ENCODE measurements at regions not wholly inside any gene's neighbourhood (a gene's known extent, or its start where the extent isn't known, plus 50 kb on each side); places are given as distances from the start of the nearest gene placed in this dataset.
"Not testable (repeated sequence)": the region's sequence is repeated elsewhere in the genome, so short reads cannot be mapped to it uniquely, and the experiment has no call there.

DNA sequence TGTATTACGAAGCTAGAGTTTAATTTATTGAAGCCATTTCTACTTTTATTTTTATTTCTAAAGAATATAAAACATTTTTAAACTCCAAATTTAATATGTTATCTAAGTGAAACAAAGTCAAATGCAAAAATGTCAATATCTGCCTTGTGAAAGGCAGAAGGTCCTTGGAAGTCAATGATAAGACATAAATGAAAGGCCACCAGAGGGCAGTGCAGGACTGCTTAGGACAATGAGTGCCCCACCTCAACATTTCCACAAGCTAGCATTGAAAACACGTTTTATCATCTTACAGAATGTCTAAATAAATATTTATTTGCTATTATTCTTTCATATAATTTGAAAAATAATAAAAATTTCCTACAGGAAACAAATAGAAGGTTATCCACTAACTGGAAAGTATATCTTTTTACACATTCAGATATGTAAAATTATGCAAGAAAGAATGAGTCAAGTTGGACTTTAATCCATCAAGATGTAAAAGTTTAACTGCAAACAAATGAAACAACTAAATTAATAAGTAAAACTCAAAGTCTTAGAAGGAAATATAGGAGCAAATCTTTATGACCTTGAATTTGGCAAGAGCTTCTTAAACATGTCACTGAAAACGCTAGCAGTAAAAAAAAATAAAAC, 140.1 kb upstream of the FMN2 start:
- DNase-seq = peak; percentile 84

DNA sequence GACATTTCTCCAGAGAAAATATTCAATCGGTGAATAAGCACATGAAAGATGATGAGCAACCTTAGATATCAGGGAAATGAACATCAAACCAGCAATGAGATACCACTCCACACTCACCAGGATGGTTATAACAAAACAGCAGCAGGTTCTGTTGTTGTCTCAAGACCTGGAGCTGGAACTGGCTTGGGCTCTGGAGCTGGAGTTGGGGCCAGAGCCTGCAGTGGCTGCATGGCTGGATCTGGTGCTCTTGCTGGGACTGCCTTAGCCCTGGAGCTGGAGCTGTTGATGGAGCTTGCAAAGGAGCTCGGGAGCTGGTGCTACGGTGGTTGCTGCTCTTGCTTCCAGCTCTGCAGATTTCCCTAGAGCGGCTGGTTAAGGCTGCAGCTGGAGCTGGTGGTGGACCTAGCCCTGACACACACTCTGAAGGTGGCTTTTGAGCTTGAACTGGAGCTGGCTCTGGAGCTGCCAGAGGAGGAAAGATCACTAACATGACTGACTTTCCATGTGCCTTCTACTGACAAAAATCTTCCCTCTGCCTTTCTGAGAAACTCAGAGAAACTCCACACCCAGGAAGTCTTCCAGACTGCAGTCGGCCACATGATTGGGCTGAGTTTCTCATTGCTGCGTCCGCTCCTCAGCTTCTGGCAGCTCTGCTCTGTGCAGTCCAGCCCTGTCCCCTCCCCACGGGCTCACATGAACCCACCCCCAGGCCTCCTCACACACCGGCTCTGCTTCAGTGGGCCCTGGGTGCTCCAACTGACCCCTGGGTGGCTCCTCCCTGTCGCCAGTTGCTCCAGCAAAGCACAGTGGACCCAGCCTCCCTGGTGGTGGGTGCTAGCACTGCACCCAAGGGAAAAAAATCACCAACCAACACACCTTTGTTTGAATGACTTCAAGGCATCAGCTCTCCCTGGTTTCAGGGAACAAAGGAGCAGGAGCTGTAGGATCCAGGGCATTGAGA, 139.1 kb upstream of the FMN2 start:
- no peak for DNase-seq

DNA sequence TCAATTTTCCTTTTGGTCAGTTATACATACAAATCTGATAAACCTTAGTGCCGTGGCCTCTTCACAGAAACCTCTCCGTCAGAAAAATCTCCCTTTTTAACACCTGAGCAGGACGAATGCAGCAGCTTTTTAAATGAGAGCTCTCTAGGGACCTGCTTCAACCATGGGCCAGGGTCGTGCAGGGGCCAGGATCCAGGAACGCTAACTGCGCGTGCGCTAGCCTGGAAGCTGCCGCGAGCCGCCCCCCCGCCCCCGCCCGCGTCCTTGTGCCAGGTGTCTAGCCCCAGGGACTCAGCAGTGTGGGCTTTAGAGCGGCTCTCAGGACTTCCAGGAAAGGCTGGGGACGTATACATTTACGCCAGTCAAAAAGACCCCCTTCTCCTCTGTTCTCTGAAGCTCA, 136.8 kb upstream of the FMN2 start:
- DNase-seq = no peak

DNA sequence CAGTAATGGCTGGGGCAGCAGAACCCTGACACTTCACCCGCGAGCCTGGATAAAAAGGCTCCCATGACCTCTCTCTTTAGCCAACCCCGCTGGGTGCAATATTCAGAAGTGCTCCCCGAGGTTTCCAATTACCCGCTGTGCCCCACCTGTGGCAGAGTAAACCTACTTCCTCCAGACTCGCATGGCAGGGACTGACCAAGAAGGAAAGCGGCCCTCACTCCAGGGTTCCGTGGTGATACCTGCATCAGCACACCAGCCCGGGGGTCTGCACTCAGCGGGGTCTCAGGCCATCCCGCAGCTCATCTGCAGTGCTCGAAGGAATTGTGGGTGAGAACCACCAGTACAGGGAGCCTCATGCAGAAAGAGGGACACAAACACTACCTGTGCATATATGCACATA, 136.3 kb upstream of the FMN2 start:
- no peak for DNase-seq

DNA sequence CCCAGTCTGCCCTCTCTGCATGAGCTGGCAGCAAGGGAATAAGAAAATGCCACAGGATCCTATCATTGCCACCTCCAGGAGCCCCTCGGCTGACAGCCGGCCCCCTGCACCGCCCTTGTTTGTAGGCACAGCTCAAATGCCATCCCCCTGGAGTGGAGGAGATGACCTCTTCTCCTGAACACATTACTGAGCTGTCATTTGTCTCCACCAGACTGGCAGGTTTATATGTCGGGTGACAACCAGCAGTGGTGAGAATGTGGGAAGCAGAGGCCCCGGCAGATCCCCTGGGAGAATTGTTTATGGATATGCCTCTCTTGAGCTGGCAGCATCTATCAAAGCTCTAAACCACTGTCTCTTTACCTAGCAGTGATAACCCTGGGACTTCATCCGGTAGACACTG, 135.4 kb upstream of the FMN2 start:
- no peak for DNase-seq

DNA sequence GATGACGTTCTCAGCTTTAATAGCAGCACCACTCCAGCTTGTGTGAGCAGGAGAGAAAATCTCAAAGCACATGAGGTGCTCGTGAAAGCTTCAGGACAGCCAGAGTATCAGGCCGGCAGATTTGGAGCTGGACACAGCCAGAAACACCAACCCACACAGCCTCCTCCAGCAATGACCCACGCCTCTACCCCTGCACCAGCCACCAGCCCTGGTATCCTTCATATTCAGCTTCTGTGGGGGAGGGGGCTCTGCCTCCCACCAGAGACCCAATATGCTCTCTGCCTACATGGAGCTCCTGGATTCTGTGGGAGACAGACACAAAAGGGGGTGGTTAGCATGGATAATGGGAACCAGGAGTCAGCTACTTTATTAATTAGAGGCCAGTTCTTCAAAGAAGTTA, 133.6 kb upstream of the FMN2 start:
- no peak for DNase-seq

DNA sequence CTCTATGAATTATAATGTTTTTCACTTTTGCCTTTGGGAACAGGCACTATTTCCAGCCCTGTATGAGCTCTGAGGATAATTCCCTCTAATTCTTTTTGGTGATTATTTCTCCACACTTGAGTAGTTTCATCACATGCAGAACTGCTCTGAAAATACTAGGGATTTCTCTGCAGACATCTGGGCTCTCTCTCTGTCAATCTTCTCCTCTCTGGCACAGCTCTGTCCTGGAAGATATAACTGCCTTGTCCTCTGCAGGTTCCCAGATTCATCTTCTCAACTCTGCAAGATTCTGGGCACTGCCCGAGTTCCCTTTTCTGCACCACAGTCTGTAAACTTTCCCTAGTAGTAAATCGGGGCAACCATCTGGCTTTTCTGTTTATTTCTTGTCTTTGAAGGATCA, 131.3 kb upstream of the FMN2 start:
- no peak for DNase-seq

DNA sequence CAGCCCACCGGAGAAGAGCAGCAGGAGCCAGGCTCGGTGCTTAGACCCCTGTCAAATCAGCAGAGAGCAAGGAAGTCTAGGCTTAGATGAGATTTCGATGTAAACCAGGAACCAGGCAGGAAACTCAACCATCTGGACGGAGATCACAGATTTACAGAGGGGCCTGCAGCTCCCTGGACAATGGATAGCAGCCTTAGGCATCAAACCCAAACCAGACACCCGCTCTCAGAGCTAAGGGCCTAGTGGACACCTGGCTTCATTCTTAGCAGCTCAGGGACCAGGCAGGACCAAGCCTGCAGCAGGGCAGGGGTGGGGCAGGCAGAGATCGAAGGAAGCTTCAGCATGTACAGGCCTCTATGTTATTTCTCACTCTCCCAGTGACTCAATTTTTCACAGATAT, 127.8 kb upstream of the FMN2 start:
- no peak for DNase-seq

DNA sequence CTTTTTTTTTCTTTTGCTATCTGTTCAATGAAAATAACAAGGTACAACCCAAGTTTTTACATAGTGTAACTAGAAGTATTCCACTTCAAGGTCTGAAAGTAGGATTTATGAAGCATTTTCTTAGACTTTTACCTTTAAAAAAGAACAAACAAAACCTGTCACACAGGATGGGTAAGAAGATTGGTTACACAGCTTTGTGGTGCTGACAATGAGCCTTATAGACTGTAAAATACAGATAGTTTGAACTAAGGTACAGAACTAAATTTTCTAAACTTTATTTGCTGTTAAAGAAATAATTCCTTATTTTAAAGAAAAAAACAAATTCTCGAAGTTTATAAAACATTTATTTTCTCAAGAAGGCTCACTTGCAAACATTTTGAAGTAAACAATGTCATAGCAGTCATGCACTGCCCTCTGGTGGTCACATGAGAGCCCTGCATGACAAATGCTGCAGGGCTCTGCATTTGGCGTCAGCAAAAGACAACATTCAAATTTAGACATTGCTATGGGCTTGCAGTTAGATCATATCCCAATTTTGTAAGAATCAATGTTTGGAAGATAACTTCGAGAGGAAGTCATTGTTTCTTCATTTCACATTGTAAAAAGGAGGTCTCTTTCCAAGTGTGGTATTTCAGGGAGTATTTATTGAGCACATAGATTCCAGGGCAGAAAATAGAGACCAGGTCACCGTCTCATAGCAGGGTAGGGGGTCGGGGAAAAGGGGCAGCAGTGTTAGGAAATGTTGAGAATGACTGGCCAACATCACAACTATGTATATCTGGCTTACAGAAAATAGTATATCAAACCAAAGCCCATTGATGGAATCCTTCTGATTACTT, 115.3 kb upstream of the FMN2 start:
- peak; percentile 37 for DNase-seq

DNA sequence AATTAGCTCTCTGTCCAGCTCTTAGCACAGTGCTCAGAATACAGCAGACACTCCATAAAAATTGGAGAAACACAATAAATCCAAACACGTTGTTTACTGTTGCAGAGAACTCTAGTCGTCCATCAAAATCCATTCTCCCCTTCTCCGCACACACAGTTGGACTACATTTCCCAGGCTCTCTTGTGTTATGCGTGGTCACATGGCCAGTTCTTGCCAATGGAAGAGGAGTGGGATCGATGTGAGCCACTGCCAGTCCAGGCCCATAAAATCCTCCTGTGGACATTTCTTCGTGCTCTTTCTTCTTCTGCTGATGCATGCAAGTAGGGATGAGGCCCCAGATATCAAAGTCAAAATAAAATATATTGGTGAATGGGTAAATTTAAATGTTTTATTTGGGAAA, 114.3 kb upstream of the FMN2 start:
- DNase-seq = no peak

DNA sequence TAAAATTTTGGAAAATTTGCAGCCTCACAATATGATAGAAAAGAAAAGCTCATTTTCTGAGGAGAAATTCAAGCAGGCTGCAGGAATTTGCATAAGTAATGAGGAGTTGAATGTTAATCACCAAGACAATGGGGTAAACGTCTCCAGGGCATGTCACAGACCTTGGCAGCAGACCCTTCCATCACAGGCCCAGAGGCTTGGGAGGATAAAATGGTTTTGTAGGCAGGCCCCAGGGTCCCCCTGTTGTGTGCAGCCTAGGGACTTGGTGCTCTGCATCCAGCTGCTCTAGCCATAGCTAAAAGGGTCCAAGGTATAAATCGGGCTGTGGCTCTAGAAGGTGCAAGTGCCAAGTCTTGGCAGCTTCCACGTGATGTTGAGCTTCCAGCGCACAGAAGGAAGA, 112.2 kb upstream of the FMN2 start:
- DNase-seq = no peak

DNA sequence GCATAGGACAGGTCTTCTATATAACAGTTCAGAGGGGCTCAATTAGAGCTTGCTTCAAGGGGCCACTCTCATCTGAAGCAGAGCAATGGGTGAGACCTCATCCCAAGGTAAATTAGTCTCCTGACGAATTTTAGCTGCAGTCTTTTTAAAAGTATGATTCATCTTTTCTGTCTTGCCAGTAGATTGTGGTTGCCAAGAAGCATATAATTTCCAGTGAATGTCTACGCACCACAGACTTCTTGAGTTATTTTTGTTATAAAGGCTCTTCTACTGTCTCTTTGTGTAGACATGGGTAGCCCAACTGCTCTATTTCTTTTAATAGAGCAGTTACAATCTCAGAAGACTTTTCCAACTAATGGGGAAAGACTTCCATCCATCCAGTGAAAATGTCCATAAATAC, 108.9 kb upstream of the FMN2 start:
- no peak for DNase-seq

DNA sequence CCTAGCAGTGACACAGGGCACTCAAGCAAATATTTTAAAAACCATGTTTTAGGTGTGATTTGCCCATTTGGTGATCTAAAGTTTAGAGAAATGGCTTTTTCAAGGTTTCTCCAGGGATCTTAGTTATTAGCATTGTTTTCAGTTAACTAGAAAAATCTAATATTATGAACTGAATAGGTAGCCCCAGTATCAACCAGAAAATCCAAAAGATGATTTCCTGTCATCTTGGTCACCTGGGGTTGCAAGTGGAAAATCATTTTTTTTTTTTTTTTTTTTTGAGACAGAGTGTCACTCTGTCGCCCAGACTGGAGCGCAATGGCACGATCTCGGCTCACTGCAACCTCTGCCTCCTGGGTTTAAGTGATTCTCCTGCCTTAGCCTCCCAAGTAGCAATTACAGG, 106.6 kb upstream of the FMN2 start:
- no peak for DNase-seq

DNA sequence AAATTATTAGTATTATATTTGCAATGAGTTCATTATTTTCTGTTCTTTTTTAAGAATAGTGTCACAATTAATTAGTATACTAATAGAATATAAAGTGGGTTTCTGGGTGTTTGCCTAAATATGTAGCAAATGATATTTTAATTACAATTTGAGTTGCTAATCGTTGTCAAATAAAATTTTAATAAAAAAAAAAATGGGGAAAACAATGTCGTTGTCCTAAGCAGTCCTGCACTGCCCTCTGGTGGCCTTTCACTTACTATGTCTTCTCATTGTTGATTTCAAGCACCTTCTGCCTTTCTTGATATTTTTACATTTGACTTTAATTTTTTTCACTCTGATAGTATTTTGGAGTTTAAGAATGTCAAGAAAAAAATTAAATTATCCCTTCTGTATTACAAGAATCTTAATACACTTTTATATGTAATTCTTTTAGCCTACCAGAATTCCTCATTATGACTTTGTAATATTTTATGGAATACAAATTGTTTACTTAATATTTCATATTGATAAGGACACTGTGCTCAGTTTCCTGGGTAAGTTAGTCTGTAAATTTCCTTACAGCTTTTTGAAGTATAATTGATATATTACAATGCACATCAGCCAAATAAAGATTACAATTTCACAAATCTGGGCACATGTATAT, 104.5 kb upstream of the FMN2 start:
- DNase-seq = peak; percentile 33

DNA sequence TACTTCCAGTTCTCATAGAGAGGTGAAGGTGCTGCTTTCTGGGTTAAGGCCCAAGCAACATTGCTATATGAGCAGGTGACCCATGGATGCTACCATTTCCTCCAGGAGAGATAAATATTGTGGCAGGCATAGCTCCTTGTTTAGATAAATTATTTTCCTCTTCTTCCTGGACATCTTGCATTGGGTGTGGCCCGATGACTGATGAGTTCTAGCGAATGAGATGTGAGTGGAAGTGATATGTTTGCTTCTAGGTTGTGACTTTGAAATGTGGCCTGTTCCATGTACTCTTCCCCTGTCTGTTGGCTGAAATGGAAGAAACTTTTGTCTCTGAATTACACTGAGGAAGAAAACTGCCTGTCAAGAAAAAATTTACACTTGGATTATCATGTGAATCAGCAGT, 101.7 kb upstream of the FMN2 start:
- DNase-seq = no peak

DNA sequence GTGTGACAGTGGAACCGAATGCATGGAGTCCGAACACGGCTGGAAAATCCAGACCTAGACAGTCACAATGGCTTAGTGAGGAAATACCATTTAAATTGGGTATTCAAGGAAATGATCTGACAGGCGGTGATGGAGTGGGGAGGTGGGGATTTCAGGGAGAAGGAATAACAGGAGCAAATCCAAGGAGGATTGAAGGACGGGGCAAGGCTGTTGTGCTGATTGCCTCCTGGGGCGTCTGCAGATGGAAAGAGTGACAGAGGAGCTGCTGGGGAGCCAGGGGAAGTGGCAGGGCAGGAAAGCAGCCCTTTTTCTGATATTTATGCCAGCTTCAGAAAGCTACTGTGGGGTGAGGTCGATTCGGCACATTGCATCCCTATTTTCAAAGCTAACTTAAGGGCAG, 99.1 kb upstream of the FMN2 start:
- not testable (repeated sequence) for DNase-seq

DNA sequence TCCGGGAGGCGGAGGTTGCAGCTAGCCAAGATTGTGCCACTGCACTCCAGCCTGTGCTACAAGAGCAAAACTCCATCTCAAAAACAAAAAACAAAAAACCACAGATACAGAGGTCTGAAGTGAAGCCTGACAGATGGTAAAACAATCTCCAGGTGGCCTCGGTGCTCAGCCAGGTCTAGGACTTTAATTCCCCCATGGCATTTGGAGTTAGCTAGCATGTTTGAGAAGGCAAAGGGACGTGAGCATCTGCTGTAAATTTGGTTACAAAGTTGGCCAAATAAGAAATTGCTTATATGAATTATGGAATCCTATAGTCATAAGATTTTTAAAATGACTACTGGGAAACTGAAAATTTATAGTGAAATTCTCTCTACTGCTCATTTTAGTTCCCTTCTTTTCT, 98.3 kb upstream of the FMN2 start:
- DNase-seq = no peak

DNA sequence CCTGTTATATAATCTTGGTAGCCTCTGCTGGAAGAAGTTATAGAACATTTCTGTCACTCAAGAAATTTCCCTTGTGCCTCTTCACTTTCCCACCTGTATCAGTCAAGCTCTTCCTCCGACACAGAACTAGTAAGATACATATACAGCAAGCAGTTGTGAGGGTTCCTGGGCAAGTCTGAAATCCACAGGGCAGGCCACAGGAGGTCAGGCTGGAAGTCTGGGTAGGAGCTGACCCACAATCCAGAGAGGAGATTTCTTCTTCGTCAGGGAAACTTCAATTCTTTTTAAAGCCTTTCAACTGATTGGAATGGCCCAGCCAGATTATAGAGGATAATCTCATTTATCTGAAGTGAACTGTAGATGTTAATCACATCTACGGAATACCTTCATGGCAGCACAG, 96.4 kb upstream of the FMN2 start:
- DNase-seq = no peak

DNA sequence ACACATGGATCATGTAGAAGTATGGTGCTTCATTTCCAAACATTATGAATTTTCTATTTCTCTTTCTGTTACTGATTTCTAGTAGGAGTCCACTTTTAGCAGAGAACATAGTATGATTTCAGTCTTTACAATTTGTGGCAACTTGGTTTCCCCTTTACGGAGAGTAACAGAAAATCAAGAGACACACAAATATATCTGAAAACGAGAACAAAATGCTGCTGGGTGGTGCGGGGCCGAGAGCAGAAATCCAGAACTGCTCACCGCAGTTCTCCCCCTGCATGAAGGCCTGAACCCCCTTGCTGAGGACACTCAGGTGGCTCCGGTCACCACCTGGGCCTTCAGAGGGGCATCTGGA, 94.5 kb upstream of the FMN2 start:
- no peak for DNase-seq

DNA sequence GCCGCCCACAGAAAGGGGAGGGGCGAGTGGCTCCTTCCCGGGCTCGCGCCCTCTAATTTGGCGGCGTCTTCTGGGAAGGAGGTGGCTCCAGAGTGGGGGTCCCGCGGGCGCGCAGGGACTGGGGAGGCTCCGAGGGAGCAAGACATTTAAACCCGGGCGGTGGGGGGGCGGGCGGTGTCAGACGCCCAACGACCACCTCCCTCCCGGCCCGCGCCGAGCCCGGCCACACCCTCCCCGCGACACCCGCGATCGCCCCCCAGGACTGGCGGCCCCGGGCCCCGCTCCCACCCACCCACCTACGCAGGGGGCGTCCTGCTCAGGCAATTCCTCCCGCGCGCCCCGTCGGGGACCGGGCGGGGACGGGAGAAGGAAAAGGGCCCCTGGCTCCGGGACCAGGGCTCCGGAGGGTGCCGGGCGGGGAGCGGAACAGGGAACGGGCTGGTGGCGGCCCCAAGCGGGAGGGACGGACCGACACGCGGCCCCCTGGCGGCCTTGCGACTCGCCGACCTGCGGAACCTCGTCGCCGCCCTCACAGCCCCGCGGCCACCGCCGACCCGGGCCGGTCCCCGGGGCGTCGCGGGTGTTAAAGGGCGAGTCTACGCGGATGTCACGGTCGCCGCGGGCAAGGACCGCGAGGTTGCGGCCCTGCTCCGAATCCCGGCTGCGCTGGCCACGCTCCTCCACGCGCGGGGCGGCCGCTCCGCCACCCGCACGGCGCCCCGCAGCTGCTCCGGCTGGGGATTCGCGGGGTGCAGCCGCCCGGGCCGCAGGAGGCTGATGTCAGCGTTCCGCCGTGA, 94.0 kb upstream of the FMN2 start:
- no peak for DNase-seq

DNA sequence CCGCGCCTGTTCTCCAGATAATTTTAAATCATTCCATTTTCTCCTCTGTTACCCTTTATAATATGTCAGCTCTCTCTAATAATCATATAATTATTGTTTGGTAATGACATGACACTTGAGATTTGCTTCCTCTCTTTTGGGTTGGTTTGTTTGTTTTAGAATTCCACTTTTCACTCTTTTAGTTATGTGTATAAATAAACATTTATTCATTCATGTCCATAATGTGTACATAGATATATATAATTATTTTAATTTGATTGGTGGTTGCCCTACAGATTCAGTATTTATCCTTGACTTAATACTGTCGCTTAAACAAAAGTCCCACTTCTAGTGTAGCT, 93.4 kb upstream of the FMN2 start:
- DNase-seq = no peak

DNA sequence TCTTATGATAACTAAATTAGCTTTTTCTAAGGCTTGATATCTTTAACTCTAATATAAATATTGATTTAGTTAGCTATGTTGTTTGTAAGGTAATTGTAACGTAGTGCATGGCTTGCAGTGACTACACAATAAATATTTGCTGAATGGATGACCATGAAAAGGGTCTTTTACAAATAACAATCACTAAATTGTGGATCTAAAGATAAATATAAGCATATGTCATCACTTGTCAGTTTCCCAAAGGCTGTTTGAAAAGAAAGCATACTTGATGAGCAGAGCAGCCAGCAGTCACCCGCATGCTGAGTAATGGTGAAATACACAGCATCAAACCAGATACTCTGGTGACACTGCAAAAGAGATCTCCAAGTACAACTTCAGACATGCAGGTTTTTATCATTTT, 92.5 kb upstream of the FMN2 start:
- no peak for DNase-seq

DNA sequence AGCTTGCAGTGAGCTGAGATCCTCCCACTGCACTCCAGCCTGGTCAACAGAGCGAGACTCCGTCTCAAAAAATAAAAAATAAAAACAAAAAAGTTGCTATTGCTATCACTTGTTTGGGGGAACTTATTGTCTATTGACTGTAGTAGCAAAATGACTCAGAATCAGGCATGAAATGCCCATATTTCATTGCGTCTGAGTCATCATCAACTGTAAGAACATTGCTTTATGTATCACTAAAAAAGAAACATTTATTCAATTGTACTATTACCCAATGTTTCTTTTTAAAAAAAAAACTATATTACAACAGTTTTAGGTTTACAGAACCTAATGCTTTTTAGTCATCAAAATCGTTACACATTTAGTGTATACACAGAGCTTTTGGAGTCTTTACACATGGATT, 91.0 kb upstream of the FMN2 start:
- no peak for DNase-seq
